Stomach smooth muscle (tissue), 2 donors: ENCODE measurements at regions not wholly inside any gene's neighbourhood (a gene's known extent, or its start where the extent isn't known, plus 50 kb on each side); places are given as distances from the start of the nearest gene placed in this dataset.

ENCODE experiments used
- H3K27ac ChIP-seq: one replicate; pipeline ENCODE4 v1.7.0; 2013; ENCODE audit warnings: mild to moderate bottlenecking, low read length, inconsistent platforms
- H3K27me3 ChIP-seq, 2 donors: one replicate each; pipeline ENCODE4 v1.7.0; 2013; ENCODE audit warnings: low read length in 2 of 2; ENCODE audit not compliant: insufficient read depth in 2 of 2, control insufficient read depth in 1 of 2
- H3K36me3 ChIP-seq, 2 donors: one replicate each; pipeline ENCODE4 v1.7.0; 2013; ENCODE audit warnings: low read length in 2 of 2; ENCODE audit not compliant: control insufficient read depth in 2 of 2, insufficient read depth in 2 of 2
- H3K4me1 ChIP-seq: one replicate; pipeline ENCODE4 v1.7.0; 2013; ENCODE audit warnings: low read length; ENCODE audit not compliant: control insufficient read depth, insufficient read depth
- H3K4me3 ChIP-seq, 2 donors: one replicate each; pipeline ENCODE4 v1.7.0; 2013; ENCODE audit warnings: low read length in 2 of 2
- H3K9ac ChIP-seq, 2 donors: one replicate each; pipeline ENCODE4 v1.7.0; 2013; ENCODE audit warnings: low read length in 2 of 2, mild to moderate bottlenecking in 1 of 2
- H3K9me3 ChIP-seq, 2 donors: one replicate each; pipeline ENCODE4 v1.7.0; 2013; ENCODE audit warnings: low read length in 2 of 2; ENCODE audit not compliant: control insufficient read depth in 2 of 2
- donor health status: healthy.
- donor health status: Pancreatic carcinoma.

- Histone ChIP-seq H3K9ac (no peak overlapping the region), H3K4me1 (no peaks in the 10 kb centered on the region), H3K27ac (no peak overlapping the region), H3K36me3 (no peaks in the 10 kb centered on the region), H3K4me3 (no peak overlapping the region), H3K9me3 (no peaks in the 10 kb centered on the region), H3K27me3 (no peaks in the 10 kb centered on the region)
Observed at GRCh38 chr2:199629301-199629700, 171.6 kb upstream of the SATB2 start.

GRCh38 chr2:199627417-199627816, 169.7 kb upstream of the SATB2 start:
- no peaks in the 10 kb centered on the region for H3K9me3 ChIP-seq
- H3K27me3 ChIP-seq, result no peaks in the 10 kb centered on the region
- no peak overlapping the region for H3K9ac ChIP-seq
- no peaks in the 10 kb centered on the region for H3K36me3 ChIP-seq
- no peak overlapping the region for H3K27ac ChIP-seq
- H3K4me1 ChIP-seq, result no peaks in the 10 kb centered on the region
- no peak overlapping the region for H3K4me3 ChIP-seq

GRCh38 chr2:199624958-199625357, 167.2 kb upstream of the SATB2 start:
- Histone ChIP-seq H3K36me3 (no peaks in the 10 kb centered on the region), H3K4me1 (no peaks in the 10 kb centered on the region), H3K27ac (no peak overlapping the region), H3K4me3 (no peak overlapping the region), H3K9me3 (no peaks in the 10 kb centered on the region), H3K9ac (no peak overlapping the region), H3K27me3 (no peaks in the 10 kb centered on the region)

- Histone ChIP-seq H3K27ac (no peak overlapping the region), H3K4me1 (no peaks in the 10 kb centered on the region), H3K9me3 (no peaks in the 10 kb centered on the region), H3K4me3 (no peak overlapping the region), H3K27me3 (no peaks in the 10 kb centered on the region), H3K36me3 (no peaks in the 10 kb centered on the region), H3K9ac (no peak overlapping the region)
Observed at GRCh38 chr2:199612509-199613130, 154.9 kb upstream of the SATB2 start.

GRCh38 chr2:199607914-199608313, 150.2 kb upstream of the SATB2 start:
- Histone ChIP-seq H3K36me3 (no peaks in the 10 kb centered on the region), H3K27me3 (peaks cover 3 to 12% of the 10 kb centered on the region in 2 donors), H3K4me3 (no peak overlapping the region), H3K9me3 (no peaks in the 10 kb centered on the region), H3K4me1 (no peaks in the 10 kb centered on the region), H3K27ac (no peak overlapping the region), H3K9ac (no peak overlapping the region)

- Histone ChIP-seq H3K27ac (no peak overlapping the region), H3K9ac (no peak overlapping the region), H3K9me3 (no peaks in the 10 kb centered on the region), H3K36me3 (no peaks in the 10 kb centered on the region), H3K4me3 (no peak overlapping the region), H3K27me3 (peaks cover 3 to 12% of the 10 kb centered on the region in 2 donors), H3K4me1 (no peaks in the 10 kb centered on the region)
Observed at GRCh38 chr2:199606193-199606780, 148.5 kb upstream of the SATB2 start.

- Histone ChIP-seq H3K4me1 (no peaks in the 10 kb centered on the region), H3K4me3 (no peak overlapping the region), H3K9ac (no peak overlapping the region), H3K9me3 (no peaks in the 10 kb centered on the region), H3K27me3 (peaks cover 3 to 12% of the 10 kb centered on the region in 2 donors), H3K27ac (no peak overlapping the region), H3K36me3 (no peaks in the 10 kb centered on the region)
Observed at GRCh38 chr2:199603721-199604291, 146.1 kb upstream of the SATB2 start.

- no peak overlapping the region for H3K4me3 ChIP-seq
- no peaks in the 10 kb centered on the region for H3K9me3 ChIP-seq
- H3K36me3 ChIP-seq, result no peaks in the 10 kb centered on the region
- peaks cover 3 to 12% of the 10 kb centered on the region in 2 donors for H3K27me3 ChIP-seq
- H3K4me1 ChIP-seq, result no peaks in the 10 kb centered on the region
- no peak overlapping the region for H3K9ac ChIP-seq
- no peak overlapping the region for H3K27ac ChIP-seq
Observed at GRCh38 chr2:199602896-199603717, 145.4 kb upstream of the SATB2 start.

GRCh38 chr2:199602271-199602895, 144.6 kb upstream of the SATB2 start:
- Histone ChIP-seq H3K4me3 (no peak overlapping the region), H3K9ac (no peak overlapping the region), H3K9me3 (no peaks in the 10 kb centered on the region), H3K36me3 (no peaks in the 10 kb centered on the region), H3K27ac (no peak overlapping the region), H3K27me3 (peaks cover 3 to 12% of the 10 kb centered on the region in 2 donors), H3K4me1 (no peaks in the 10 kb centered on the region)

- Histone ChIP-seq H3K4me1 (no peaks in the 10 kb centered on the region), H3K27ac (no peak overlapping the region), H3K36me3 (no peaks in the 10 kb centered on the region)
Observed at GRCh38 chr2:199596549-199596948, 138.8 kb upstream of the SATB2 start.

More at GRCh38 chr2:199596549-199596948, 138.8 kb upstream of the SATB2 start:
- Histone ChIP-seq H3K9ac (no peak overlapping the region), H3K4me3 (no peak overlapping the region), H3K27me3 (no peaks in the 10 kb centered on the region), H3K9me3 (no peaks in the 10 kb centered on the region)
